ENCODE measurements at regions not wholly inside any gene's neighbourhood (a gene's known extent, or its start where the extent isn't known, plus 50 kb on each side); places are given as distances from the start of the nearest gene placed in this dataset.
"Not testable (repeated sequence)": the region's sequence is repeated elsewhere in the genome, so short reads cannot be mapped to it uniquely, and the experiment has no call there.

GRCh38 chr6:121597654-121598053 is 162.2 kb downstream of the GJA1 start:
- no peak for TF ChIP-seq CTCF (IDR thresholded peaks at IDR 0.05)
- Histone ChIP-seq H3K79me2 (no peaks in the 10 kb centered on the region), H3K36me3 (ENCODE audit: control insufficient read depth, insufficient read depth, low read length) (no peaks in the 10 kb centered on the region), H3K4me3 (ENCODE audit: low read depth, low read length) (no peak overlapping the region), H3K9ac (no peak overlapping the region), H3K4me2 (ENCODE audit: low read length) (no peak overlapping the region), H2AFZ (peak overlapping the region; percentile 54), H3K27ac (no peak overlapping the region), H3K4me1 (no peaks in the 10 kb centered on the region), H3K9me3 (ENCODE audit: control insufficient read depth, low read length) (no peaks in the 10 kb centered on the region), H3K27me3 (ENCODE audit: control insufficient read depth, insufficient read depth, low read length) (no peaks in the 10 kb centered on the region)

- not testable (repeated sequence) for H3K4me1 ChIP-seq; H3K27ac ChIP-seq; H2AFZ ChIP-seq; H3K4me3 ChIP-seq (ENCODE audit: low read depth, low read length); H3K9me3 ChIP-seq (ENCODE audit: control insufficient read depth, low read length); H3K9ac ChIP-seq; H3K27me3 ChIP-seq (ENCODE audit: control insufficient read depth, insufficient read depth, low read length); H3K36me3 ChIP-seq (ENCODE audit: control insufficient read depth, insufficient read depth, low read length); H3K79me2 ChIP-seq; H3K4me2 ChIP-seq (ENCODE audit: low read length)
These were observed 163.9 kb downstream of the GJA1 start for GRCh38 chr6:121599331-121599730.

- TF ChIP-seq CTCF (IDR thresholded peaks at IDR 0.05): no peak
- Histone ChIP-seq H3K9ac (no peak overlapping the region), H3K79me2 (no peaks in the 10 kb centered on the region), H2AFZ (no peak overlapping the region), H3K4me1 (no peaks in the 10 kb centered on the region), H3K4me2 (ENCODE audit: low read length) (no peak overlapping the region), H3K4me3 (ENCODE audit: low read depth, low read length) (no peak overlapping the region), H3K9me3 (ENCODE audit: control insufficient read depth, low read length) (no peaks in the 10 kb centered on the region), H3K27me3 (ENCODE audit: control insufficient read depth, insufficient read depth, low read length) (no peaks in the 10 kb centered on the region), H3K36me3 (ENCODE audit: control insufficient read depth, insufficient read depth, low read length) (no peaks in the 10 kb centered on the region), H3K27ac (no peak overlapping the region)
These were observed 165.1 kb downstream of the GJA1 start for GRCh38 chr6:121600389-121601168.

GRCh38 chr6:121603486-121603885 is 168.0 kb downstream of the GJA1 start:
- Histone ChIP-seq H3K9me3 (ENCODE audit: control insufficient read depth, low read length) (no peaks in the 10 kb centered on the region), H3K79me2 (no peaks in the 10 kb centered on the region), H3K36me3 (ENCODE audit: control insufficient read depth, insufficient read depth, low read length) (no peaks in the 10 kb centered on the region), H2AFZ (peak overlapping the region; percentile 21), H3K27ac (no peak overlapping the region), H3K4me3 (ENCODE audit: low read depth, low read length) (no peak overlapping the region), H3K4me2 (ENCODE audit: low read length) (no peak overlapping the region), H3K9ac (no peak overlapping the region), H3K4me1 (no peaks in the 10 kb centered on the region), H3K27me3 (ENCODE audit: control insufficient read depth, insufficient read depth, low read length) (no peaks in the 10 kb centered on the region)
- TF ChIP-seq CTCF (IDR thresholded peaks at IDR 0.05): no peak

GRCh38 chr6:121607721-121608120 is 172.3 kb downstream of the GJA1 start:
- H3K9me3 ChIP-seq (ENCODE audit: control insufficient read depth, low read length): no peaks in the 10 kb centered on the region
- no peaks in the 10 kb centered on the region for H3K79me2 ChIP-seq
- H3K4me2 ChIP-seq (ENCODE audit: low read length): no peak overlapping the region
- no peak overlapping the region for H3K4me3 ChIP-seq (ENCODE audit: low read depth, low read length)
- no peaks in the 10 kb centered on the region for H3K36me3 ChIP-seq (ENCODE audit: control insufficient read depth, insufficient read depth, low read length)
- H3K9ac ChIP-seq: no peak overlapping the region
- H2AFZ ChIP-seq: no peak overlapping the region
- no peak for TF ChIP-seq CTCF (IDR thresholded peaks at IDR 0.05)
- H3K27ac ChIP-seq: no peak overlapping the region
- H3K27me3 ChIP-seq (ENCODE audit: control insufficient read depth, insufficient read depth, low read length): no peaks in the 10 kb centered on the region
- H3K4me1 ChIP-seq: no peaks in the 10 kb centered on the region

Data from parathyroid adenoma (tissue), 2 donors.